ENCODE measurements at regions not wholly inside any gene's neighbourhood (a gene's known extent, or its start where the extent isn't known, plus 50 kb on each side); places are given as distances from the start of the nearest gene placed in this dataset.
A peak's percentile ranks its signal among the peaks of the same experiment; 100 is the strongest.

DNA sequence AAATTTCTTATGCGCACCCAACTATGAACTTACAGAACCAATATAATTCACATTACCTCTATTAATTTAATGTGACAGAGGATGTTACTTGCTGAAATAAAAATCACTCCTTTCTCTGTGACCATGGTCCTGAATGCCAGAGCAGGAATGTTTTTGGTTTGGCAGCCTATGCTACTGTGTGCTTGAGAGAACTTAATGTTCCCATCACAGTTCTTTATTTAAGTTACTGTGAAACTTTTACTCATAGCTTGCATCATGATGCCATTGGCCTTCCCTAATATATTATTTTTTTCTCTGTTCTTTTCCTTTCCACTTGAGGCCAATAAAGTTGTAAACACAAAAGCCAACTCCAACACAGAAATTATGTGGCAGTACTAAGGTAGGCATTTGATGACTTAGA is 142.2 kb downstream of the FAM76B start:
- no peak for ATAC-seq
- TF ChIP-seq RARB (CRISPR knock-in tag; IDR thresholded peaks at IDR 0.05) (no peak), ZNF70 (CRISPR knock-in tag; IDR thresholded peaks at IDR 0.05) (no peak), ZNF8 (CRISPR knock-in tag; IDR thresholded peaks at IDR 0.05) (no peak), BACH2 (CRISPR knock-in tag; IDR thresholded peaks at IDR 0.05; ENCODE audit: borderline replicate concordance) (no peak), ZFP30 (CRISPR knock-in tag; IDR thresholded peaks at IDR 0.05) (no peak), GLIS3 (CRISPR knock-in tag; IDR thresholded peaks at IDR 0.05) (no peak), TOX (CRISPR knock-in tag; IDR thresholded peaks at IDR 0.05; ENCODE audit: borderline replicate concordance) (no peak), OSR1 (CRISPR knock-in tag; IDR thresholded peaks at IDR 0.05) (no peak)
- TF ChIP-seq, protein P1, sequence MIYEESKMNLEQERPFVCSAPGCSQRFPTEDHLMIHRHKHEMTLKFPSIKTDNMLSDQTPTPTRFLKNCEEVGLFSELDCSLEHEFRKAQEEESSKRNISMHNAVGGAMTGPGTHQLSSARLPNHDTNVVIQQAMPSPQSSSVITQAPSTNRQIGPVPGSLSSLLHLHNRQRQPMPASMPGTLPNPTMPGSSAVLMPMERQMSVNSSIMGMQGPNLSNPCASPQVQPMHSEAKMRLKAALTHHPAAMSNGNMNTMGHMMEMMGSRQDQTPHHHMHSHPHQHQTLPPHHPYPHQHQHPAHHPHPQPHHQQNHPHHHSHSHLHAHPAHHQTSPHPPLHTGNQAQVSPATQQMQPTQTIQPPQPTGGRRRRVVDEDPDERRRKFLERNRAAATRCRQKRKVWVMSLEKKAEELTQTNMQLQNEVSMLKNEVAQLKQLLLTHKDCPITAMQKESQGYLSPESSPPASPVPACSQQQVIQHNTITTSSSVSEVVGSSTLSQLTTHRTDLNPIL (CRISPR knock-in tag; IDR thresholded peaks at IDR 0.05; ENCODE audit: low read depth), result no peak
- TF ChIP-seq, protein P2, sequence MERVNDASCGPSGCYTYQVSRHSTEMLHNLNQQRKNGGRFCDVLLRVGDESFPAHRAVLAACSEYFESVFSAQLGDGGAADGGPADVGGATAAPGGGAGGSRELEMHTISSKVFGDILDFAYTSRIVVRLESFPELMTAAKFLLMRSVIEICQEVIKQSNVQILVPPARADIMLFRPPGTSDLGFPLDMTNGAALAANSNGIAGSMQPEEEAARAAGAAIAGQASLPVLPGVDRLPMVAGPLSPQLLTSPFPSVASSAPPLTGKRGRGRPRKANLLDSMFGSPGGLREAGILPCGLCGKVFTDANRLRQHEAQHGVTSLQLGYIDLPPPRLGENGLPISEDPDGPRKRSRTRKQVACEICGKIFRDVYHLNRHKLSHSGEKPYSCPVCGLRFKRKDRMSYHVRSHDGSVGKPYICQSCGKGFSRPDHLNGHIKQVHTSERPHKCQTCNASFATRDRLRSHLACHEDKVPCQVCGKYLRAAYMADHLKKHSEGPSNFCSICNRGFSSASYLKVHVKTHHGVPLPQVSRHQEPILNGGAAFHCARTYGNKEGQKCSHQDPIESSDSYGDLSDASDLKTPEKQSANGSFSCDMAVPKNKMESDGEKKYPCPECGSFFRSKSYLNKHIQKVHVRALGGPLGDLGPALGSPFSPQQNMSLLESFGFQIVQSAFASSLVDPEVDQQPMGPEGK (CRISPR knock-in tag; IDR thresholded peaks at IDR 0.05; ENCODE audit: borderline replicate concordance), result no peak

DNA sequence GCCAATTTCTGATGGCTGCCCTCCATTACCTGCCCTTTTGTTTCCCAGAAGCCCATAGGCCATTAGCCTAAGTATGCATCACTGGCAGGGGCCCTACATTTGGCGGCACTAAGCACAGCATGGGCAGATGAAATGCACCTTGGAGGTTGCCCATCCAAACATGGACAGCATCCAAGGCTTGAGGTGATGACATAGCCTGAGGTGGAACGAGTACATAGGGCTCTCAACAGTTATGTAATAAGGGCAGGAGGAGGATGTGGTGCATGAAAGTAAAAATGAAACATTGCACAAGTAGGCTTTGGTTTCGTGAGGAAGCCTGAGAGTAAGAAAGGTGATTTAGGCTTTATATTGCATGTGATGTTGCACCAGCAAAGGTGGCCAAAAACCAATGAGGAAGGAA is 148.1 kb downstream of the FAM76B start:
- ATAC-seq, result no peak
- TF ChIP-seq TCF4 (CRISPR knock-in tag; IDR thresholded peaks at IDR 0.05; ENCODE audit: borderline replicate concordance) (no peak), ZNF70 (CRISPR knock-in tag; IDR thresholded peaks at IDR 0.05) (no peak), GLIS3 (CRISPR knock-in tag; IDR thresholded peaks at IDR 0.05) (no peak), SNAI2 (CRISPR knock-in tag; IDR thresholded peaks at IDR 0.05) (no peak), OSR1 (CRISPR knock-in tag; IDR thresholded peaks at IDR 0.05) (no peak), ARNTL (CRISPR knock-in tag; IDR thresholded peaks at IDR 0.05; ENCODE audit: borderline replicate concordance, low read depth) (no peak), PPARA (CRISPR knock-in tag; IDR thresholded peaks at IDR 0.05; ENCODE audit: borderline replicate concordance) (no peak), ISL1 (CRISPR knock-in tag; IDR thresholded peaks at IDR 0.05) (no peak), ESRRG (CRISPR knock-in tag; IDR thresholded peaks at IDR 0.05) (no peak)
- TF ChIP-seq, protein P3, sequence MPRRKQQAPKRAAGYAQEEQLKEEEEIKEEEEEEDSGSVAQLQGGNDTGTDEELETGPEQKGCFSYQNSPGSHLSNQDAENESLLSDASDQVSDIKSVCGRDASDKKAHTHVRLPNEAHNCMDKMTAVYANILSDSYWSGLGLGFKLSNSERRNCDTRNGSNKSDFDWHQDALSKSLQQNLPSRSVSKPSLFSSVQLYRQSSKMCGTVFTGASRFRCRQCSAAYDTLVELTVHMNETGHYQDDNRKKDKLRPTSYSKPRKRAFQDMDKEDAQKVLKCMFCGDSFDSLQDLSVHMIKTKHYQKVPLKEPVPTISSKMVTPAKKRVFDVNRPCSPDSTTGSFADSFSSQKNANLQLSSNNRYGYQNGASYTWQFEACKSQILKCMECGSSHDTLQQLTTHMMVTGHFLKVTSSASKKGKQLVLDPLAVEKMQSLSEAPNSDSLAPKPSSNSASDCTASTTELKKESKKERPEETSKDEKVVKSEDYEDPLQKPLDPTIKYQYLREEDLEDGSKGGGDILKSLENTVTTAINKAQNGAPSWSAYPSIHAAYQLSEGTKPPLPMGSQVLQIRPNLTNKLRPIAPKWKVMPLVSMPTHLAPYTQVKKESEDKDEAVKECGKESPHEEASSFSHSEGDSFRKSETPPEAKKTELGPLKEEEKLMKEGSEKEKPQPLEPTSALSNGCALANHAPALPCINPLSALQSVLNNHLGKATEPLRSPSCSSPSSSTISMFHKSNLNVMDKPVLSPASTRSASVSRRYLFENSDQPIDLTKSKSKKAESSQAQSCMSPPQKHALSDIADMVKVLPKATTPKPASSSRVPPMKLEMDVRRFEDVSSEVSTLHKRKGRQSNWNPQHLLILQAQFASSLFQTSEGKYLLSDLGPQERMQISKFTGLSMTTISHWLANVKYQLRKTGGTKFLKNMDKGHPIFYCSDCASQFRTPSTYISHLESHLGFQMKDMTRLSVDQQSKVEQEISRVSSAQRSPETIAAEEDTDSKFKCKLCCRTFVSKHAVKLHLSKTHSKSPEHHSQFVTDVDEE (CRISPR knock-in tag; IDR thresholded peaks at IDR 0.05), result no peak
- TF ChIP-seq, protein P2 (CRISPR knock-in tag; IDR thresholded peaks at IDR 0.05; ENCODE audit: borderline replicate concordance), result no peak
- TF ChIP-seq, protein P1 (CRISPR knock-in tag; IDR thresholded peaks at IDR 0.05; ENCODE audit: low read depth), result no peak
- TF ChIP-seq, protein P4, sequence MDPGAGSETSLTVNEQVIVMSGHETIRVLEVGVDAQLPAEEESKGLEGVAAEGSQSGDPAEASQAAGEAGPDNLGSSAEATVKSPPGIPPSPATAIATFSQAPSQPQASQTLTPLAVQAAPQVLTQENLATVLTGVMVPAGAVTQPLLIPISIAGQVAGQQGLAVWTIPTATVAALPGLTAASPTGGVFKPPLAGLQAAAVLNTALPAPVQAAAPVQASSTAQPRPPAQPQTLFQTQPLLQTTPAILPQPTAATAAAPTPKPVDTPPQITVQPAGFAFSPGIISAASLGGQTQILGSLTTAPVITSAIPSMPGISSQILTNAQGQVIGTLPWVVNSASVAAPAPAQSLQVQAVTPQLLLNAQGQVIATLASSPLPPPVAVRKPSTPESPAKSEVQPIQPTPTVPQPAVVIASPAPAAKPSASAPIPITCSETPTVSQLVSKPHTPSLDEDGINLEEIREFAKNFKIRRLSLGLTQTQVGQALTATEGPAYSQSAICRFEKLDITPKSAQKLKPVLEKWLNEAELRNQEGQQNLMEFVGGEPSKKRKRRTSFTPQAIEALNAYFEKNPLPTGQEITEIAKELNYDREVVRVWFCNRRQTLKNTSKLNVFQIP (CRISPR knock-in tag; IDR thresholded peaks at IDR 0.05; ENCODE audit: borderline replicate concordance, low read depth), result no peak

DNA sequence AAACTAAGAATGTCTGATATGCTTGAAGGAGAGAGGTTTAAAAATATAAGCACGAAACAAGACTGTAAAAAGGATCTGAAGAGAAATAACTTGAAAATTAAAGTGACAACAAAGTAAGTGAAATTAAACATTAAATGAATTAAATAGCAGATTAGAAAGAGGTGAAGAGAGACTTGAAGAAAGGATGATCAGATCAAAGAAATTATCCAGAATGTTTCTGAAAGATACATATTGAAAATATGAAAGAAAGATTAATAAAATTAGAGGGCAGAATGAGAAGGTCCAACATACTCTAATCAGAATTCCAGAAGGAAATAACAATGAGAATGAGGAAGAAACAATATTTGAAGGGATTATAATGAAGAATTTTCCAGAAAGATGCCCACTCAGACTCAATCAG is 151.1 kb downstream of the FAM76B start:
- ATAC-seq, result no peak
- TF ChIP-seq TCF4 (CRISPR knock-in tag; IDR thresholded peaks at IDR 0.05; ENCODE audit: borderline replicate concordance), result no peak
- TF ChIP-seq ZFP3 (CRISPR knock-in tag; IDR thresholded peaks at IDR 0.05), result no peak
- peak; percentile 96 for TF ChIP-seq ZFP30 (CRISPR knock-in tag; IDR thresholded peaks at IDR 0.05)
- no peak for TF ChIP-seq RARB (CRISPR knock-in tag; IDR thresholded peaks at IDR 0.05)
- TF ChIP-seq ESRRG (CRISPR knock-in tag; IDR thresholded peaks at IDR 0.05), result no peak

Data from SK-N-SH treated with all-trans-retinoic acid at 6 μM for 48 hours (cell line).